ENCODE measurements at regions not wholly inside any gene's neighbourhood (a gene's known extent, or its start where the extent isn't known, plus 50 kb on each side); places are given as distances from the start of the nearest gene placed in this dataset.

DNA sequence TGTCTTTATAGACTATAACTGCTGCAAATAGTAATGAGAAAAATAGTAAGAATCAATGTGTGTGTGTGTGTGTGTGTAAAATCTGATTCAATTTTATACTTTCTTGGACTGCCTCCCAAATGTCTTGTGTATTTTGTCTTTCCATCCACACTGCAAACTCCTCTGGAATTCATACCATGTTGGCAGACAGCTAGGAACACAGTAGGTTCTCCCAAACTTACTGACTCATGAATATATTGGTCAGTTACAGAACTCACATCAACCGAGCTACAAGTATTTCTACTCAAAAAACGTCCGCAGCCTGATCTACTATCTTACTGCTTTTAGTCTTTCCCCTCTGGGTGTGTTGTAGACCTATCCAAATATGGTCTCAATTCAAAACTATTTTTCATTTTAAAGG lies 542.7 kb upstream of the PSMD7 start:
- no TSS peak for BruUV-seq (replicated peaks)
- ChIA-PET POLR2A (no interaction called here), CTCF (no interaction called here)
- intact Hi-C loops (cut with micrococcal nuclease; ENCODE audit: unreplicated experiment) (no loop called here), in situ Hi-C loops (cut with HindIII; ENCODE audit: low pct_unique_long_range_greater_than_20kb, low sequenced_read_pairs) (no loop called here)
- TF ChIP-seq TCF7L2 (IDR thresholded peaks at IDR 0.05; ENCODE audit: low read depth, low read length) (no peak), SIN3A (IDR thresholded peaks at IDR 0.05; ENCODE audit: borderline replicate concordance, insufficient read depth, low read depth, low read length) (no peak), POLR2AphosphoS5 (IDR thresholded peaks at IDR 0.05; ENCODE audit: low read depth, low read length) (no peak)
- TF ChIP-seq, protein P1, sequence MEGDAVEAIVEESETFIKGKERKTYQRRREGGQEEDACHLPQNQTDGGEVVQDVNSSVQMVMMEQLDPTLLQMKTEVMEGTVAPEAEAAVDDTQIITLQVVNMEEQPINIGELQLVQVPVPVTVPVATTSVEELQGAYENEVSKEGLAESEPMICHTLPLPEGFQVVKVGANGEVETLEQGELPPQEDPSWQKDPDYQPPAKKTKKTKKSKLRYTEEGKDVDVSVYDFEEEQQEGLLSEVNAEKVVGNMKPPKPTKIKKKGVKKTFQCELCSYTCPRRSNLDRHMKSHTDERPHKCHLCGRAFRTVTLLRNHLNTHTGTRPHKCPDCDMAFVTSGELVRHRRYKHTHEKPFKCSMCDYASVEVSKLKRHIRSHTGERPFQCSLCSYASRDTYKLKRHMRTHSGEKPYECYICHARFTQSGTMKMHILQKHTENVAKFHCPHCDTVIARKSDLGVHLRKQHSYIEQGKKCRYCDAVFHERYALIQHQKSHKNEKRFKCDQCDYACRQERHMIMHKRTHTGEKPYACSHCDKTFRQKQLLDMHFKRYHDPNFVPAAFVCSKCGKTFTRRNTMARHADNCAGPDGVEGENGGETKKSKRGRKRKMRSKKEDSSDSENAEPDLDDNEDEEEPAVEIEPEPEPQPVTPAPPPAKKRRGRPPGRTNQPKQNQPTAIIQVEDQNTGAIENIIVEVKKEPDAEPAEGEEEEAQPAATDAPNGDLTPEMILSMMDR (IDR thresholded peaks at IDR 0.05), result no peak
- TF ChIP-seq, protein P2, sequence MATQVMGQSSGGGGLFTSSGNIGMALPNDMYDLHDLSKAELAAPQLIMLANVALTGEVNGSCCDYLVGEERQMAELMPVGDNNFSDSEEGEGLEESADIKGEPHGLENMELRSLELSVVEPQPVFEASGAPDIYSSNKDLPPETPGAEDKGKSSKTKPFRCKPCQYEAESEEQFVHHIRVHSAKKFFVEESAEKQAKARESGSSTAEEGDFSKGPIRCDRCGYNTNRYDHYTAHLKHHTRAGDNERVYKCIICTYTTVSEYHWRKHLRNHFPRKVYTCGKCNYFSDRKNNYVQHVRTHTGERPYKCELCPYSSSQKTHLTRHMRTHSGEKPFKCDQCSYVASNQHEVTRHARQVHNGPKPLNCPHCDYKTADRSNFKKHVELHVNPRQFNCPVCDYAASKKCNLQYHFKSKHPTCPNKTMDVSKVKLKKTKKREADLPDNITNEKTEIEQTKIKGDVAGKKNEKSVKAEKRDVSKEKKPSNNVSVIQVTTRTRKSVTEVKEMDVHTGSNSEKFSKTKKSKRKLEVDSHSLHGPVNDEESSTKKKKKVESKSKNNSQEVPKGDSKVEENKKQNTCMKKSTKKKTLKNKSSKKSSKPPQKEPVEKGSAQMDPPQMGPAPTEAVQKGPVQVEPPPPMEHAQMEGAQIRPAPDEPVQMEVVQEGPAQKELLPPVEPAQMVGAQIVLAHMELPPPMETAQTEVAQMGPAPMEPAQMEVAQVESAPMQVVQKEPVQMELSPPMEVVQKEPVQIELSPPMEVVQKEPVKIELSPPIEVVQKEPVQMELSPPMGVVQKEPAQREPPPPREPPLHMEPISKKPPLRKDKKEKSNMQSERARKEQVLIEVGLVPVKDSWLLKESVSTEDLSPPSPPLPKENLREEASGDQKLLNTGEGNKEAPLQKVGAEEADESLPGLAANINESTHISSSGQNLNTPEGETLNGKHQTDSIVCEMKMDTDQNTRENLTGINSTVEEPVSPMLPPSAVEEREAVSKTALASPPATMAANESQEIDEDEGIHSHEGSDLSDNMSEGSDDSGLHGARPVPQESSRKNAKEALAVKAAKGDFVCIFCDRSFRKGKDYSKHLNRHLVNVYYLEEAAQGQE (IDR thresholded peaks at IDR 0.05; ENCODE audit: insufficient read depth in 1 of 2, low read depth in 2 of 2, low read length in 1 of 2), result no peak
- DNase-seq (ENCODE audit: low read depth, low spot score) (no peak), ATAC-seq (no peak)
- Histone ChIP-seq H3K36me3 (ENCODE audit: control insufficient read depth, insufficient read depth, low read length) (no peaks in the 10 kb centered on the region), H3K4me3 (ENCODE audit: low read depth in 2 of 2, low read length in 2 of 2) (no peak overlapping the region), H3K27me3 (ENCODE audit: control insufficient read depth, insufficient read depth, low read length) (no peaks in the 10 kb centered on the region; the same call in 1 of the 2 replicates), H3K9me3 (ENCODE audit: control insufficient read depth, insufficient read depth, low read depth, low read length) (no peaks in the 10 kb centered on the region), H3K4me1 (ENCODE audit: control insufficient read depth, insufficient read depth, low read length) (no peaks in the 10 kb centered on the region), H3K27ac (ENCODE audit: low read length) (no peak overlapping the region)

GRCh38 chr16:73750639-73751038 lies 546.0 kb upstream of the PSMD7 start:
- no peaks in the 10 kb centered on the region for H3K4me1 ChIP-seq (ENCODE audit: control insufficient read depth, insufficient read depth, low read length)
- in situ Hi-C loops (cut with HindIII; ENCODE audit: low pct_unique_long_range_greater_than_20kb, low sequenced_read_pairs) (no loop called here), intact Hi-C loops (cut with micrococcal nuclease; ENCODE audit: unreplicated experiment) (no loop called here)
- TF ChIP-seq POLR2AphosphoS5 (IDR thresholded peaks at IDR 0.05; ENCODE audit: low read depth, low read length) (no peak), TCF7L2 (IDR thresholded peaks at IDR 0.05; ENCODE audit: low read depth, low read length) (no peak), SIN3A (IDR thresholded peaks at IDR 0.05; ENCODE audit: borderline replicate concordance, insufficient read depth, low read depth, low read length) (no peak)
- TF ChIP-seq, protein P1 (IDR thresholded peaks at IDR 0.05), result no peak
- TF ChIP-seq, protein P2 (IDR thresholded peaks at IDR 0.05; ENCODE audit: insufficient read depth in 1 of 2, low read depth in 2 of 2, low read length in 1 of 2), result no peak
- ATAC-seq (no peak), DNase-seq (ENCODE audit: low read depth, low spot score) (no peak)
- no TSS peak for BruUV-seq (replicated peaks)
- no peak overlapping the region for H3K4me3 ChIP-seq (ENCODE audit: low read depth in 2 of 2, low read length in 2 of 2)
- H3K9me3 ChIP-seq (ENCODE audit: control insufficient read depth, insufficient read depth, low read depth, low read length), result no peaks in the 10 kb centered on the region
- H3K36me3 ChIP-seq (ENCODE audit: control insufficient read depth, insufficient read depth, low read length), result no peaks in the 10 kb centered on the region
- ChIA-PET POLR2A (no interaction called here), CTCF (no interaction called here)
- no peak overlapping the region for H3K27ac ChIP-seq (ENCODE audit: low read length)
- no peaks in the 10 kb centered on the region; the same call in 1 of the 2 replicates for H3K27me3 ChIP-seq (ENCODE audit: control insufficient read depth, insufficient read depth, low read length)

Measured in Panc1 (cell line).